Prostate gland (tissue), 2 donors: ENCODE measurements at regions not wholly inside any gene's neighbourhood (a gene's known extent, or its start where the extent isn't known, plus 50 kb on each side); places are given as distances from the start of the nearest gene placed in this dataset.

Source experiments
- CTCF ChIP-seq, 4 experiments: fragments of 200-600 bp in 2 of 4; fragments of 450-650 bp in 2 of 4; sonication (generic) in 2 of 4; IDR thresholded peaks; 1 replicate in 3 of 4; 2 replicates in 1 of 4; pipeline ENCODE4 v1.5.1; 2016 to 2019; ENCODE audit warnings: antibody characterized with exemption in 4 of 4, mild to moderate bottlenecking in 2 of 4, moderate library complexity in 2 of 4
- POLR2A ChIP-seq: fragments of 450-650 bp; IDR thresholded peaks from one replicate; pipeline ENCODE4 v1.6.1; 2016; ENCODE audit warnings: antibody characterized with exemption, mild to moderate bottlenecking
- POLR2AphosphoS5 ChIP-seq: sonication (generic); formaldehyde crosslinking; IDR thresholded peaks from one replicate; pipeline ENCODE4 v1.6.1; 2017; ENCODE audit warnings: antibody characterized with exemption

GRCh38 chr15:62968699-62969098 is 73.8 kb upstream of the TPM1 start:
- no peak for TF ChIP-seq POLR2AphosphoS5
- TF ChIP-seq CTCF (IDR thresholded peaks at IDR 0.05) = no peak
- no peak for TF ChIP-seq POLR2A
